GM18858 (cell line): ENCODE measurements at regions not wholly inside any gene's neighbourhood (a gene's known extent, or its start where the extent isn't known, plus 50 kb on each side); places are given as distances from the start of the nearest gene placed in this dataset.
A peak's percentile ranks its signal among the peaks of the same experiment; 100 is the strongest.

Experiments used
- ATAC-seq: cut with Tn5 transposase; IDR thresholded peaks from one replicate; pipeline ENCODE4 v1.9.1; 2021; ENCODE audit not compliant: unreplicated experiment

GRCh38 chr5:124997186-124997893, 250.9 kb upstream of the ZNF608 start:
- ATAC-seq, result no peak

GRCh38 chr5:124998520-124998919, 252.1 kb upstream of the ZNF608 start:
- no peak for ATAC-seq

- peak; percentile 22 for ATAC-seq
These were observed 256.5 kb upstream of the ZNF608 start for GRCh38 chr5:125002727-125003598.

- ATAC-seq, result no peak
These were observed 257.6 kb upstream of the ZNF608 start for GRCh38 chr5:125004009-125004408.

GRCh38 chr5:125005266-125005665, 258.8 kb upstream of the ZNF608 start:
- peak; percentile 54 for ATAC-seq

- ATAC-seq, result peak; percentile 54
These were observed 259.7 kb upstream of the ZNF608 start for GRCh38 chr5:125006011-125006685.

- no peak for ATAC-seq
These were observed 263.9 kb upstream of the ZNF608 start for GRCh38 chr5:125010356-125010755.

- peak; percentile 39 for ATAC-seq
These were observed 264.6 kb upstream of the ZNF608 start for GRCh38 chr5:125011014-125011413.

GRCh38 chr5:125011419-125011818, 265.0 kb upstream of the ZNF608 start:
- peak; percentile 1 for ATAC-seq

- ATAC-seq, result no peak
These were observed 265.5 kb upstream of the ZNF608 start for GRCh38 chr5:125011947-125012346.

GRCh38 chr5:125012727-125013451, 266.4 kb upstream of the ZNF608 start:
- ATAC-seq, result no peak

- ATAC-seq, result no peak
These were observed 267.8 kb upstream of the ZNF608 start for GRCh38 chr5:125014202-125014601.

- no peak for ATAC-seq
These were observed 271.4 kb upstream of the ZNF608 start for GRCh38 chr5:125017796-125018195.

GRCh38 chr5:125023673-125024072, 277.2 kb upstream of the ZNF608 start:
- ATAC-seq, result no peak

- ATAC-seq, result no peak
These were observed 280.7 kb upstream of the ZNF608 start for GRCh38 chr5:125026867-125027731.

- no peak for ATAC-seq
These were observed 285.8 kb upstream of the ZNF608 start for GRCh38 chr5:125032286-125032685.

- ATAC-seq, result no peak
These were observed 287.2 kb upstream of the ZNF608 start for GRCh38 chr5:125033602-125034001.

- ATAC-seq, result no peak
These were observed 287.9 kb upstream of the ZNF608 start for GRCh38 chr5:125034331-125034730.

- no peak for ATAC-seq
These were observed 290.1 kb upstream of the ZNF608 start for GRCh38 chr5:125036494-125036893.

GRCh38 chr5:125037020-125037419, 290.6 kb upstream of the ZNF608 start:
- no peak for ATAC-seq
